Esophagus muscularis mucosa (tissue), 4 donors: ENCODE measurements at regions not wholly inside any gene's neighbourhood (a gene's known extent, or its start where the extent isn't known, plus 50 kb on each side); places are given as distances from the start of the nearest gene placed in this dataset.
"Not testable (repeated sequence)": the region's sequence is repeated elsewhere in the genome, so short reads cannot be mapped to it uniquely, and the experiment has no call there.

Source experiments
- DNase-seq: peaks from one replicate; pipeline ENCODE4 v3.0.0-alpha.2; 2017; ENCODE audit errors: extremely low spot score
- H3K27ac ChIP-seq, 4 donors: fragments of 200-600 bp; sonication (generic); replicated peaks in 1 of 4; 1 replicate in 3 of 4; 2 replicates in 1 of 4; pipeline ENCODE4 v1.5.1; 2016 to 2019; ENCODE audit warnings: mild to moderate bottlenecking in 1 of 4
- H3K27me3 ChIP-seq, 4 donors: fragments of 200-600 bp; sonication (generic); one replicate each; pipeline versions ENCODE4 v1.5.1 to v1.6.0; 2016 to 2019
- H3K36me3 ChIP-seq, 4 donors: fragments of 200-600 bp; sonication (generic); one replicate each; pipeline ENCODE4 v1.5.1; 2016 to 2019
- H3K4me1 ChIP-seq, 4 donors: fragments of 200-600 bp; sonication (generic); one replicate each; pipeline ENCODE4 v1.5.1; 2016 to 2019
- H3K4me3 ChIP-seq, 4 donors: fragments of 200-600 bp; sonication (generic); 1 replicate in 2 of 4; 2 replicates in 2 of 4; pipeline ENCODE4 v1.5.1; 2016 to 2019; ENCODE audit warnings: mild to moderate bottlenecking in 4 of 4, moderate library complexity in 1 of 4
- H3K9me3 ChIP-seq, 4 donors: fragments of 200-600 bp; sonication (generic); 1 replicate in 3 of 4; 2 replicates in 1 of 4; pipeline ENCODE4 v1.5.1; 2016 to 2019
- CTCF ChIP-seq, 3 experiments: fragments of 200-600 bp in 2 of 3; fragments of 450-650 bp in 1 of 3; sonication (generic) in 2 of 3; IDR thresholded peaks; one replicate each; pipeline ENCODE4 v1.5.1; 2017 to 2019; ENCODE audit warnings: antibody characterized with exemption in 3 of 3, mild to moderate bottlenecking in 2 of 3, moderate library complexity in 1 of 3
- EP300 ChIP-seq: sonication (generic); formaldehyde crosslinking; IDR thresholded peaks from one replicate; pipeline ENCODE4 v1.6.1; 2017; ENCODE audit warnings: antibody characterized with exemption
- POLR2A ChIP-seq: fragments of 450-650 bp; IDR thresholded peaks from one replicate; pipeline ENCODE4 v1.6.1; 2017; ENCODE audit warnings: antibody characterized with exemption, moderate library complexity, mild to moderate bottlenecking, low read depth
- POLR2AphosphoS5 ChIP-seq, 2 donors: sonication (generic); formaldehyde crosslinking; IDR thresholded peaks; one replicate each; pipeline ENCODE4 v1.6.1; 2017; ENCODE audit warnings: antibody characterized with exemption in 2 of 2
- whole genome bisulfite sequencing: methylation state at CpG from one replicate; pipeline ENCODE4 v1.1.5; 2018; 5-methylcytosine and 5-hydroxymethylcytosine counted together
- intact Hi-C: fragments of 100-400 bp; cut with DNase I; formaldehyde crosslinking; loops from one replicate; pipeline ENCODE4 v1.15.1; 2023

- H3K9me3 ChIP-seq = no peaks in the 10 kb centered on the region
- 92% methylated on average over 3 of the region's 3 CpGs for WGBS
- no peaks in the 10 kb centered on the region for H3K4me1 ChIP-seq
- DNase-seq = no peak
- no peaks in the 10 kb centered on the region for H3K36me3 ChIP-seq
- TF ChIP-seq CTCF (IDR thresholded peaks at IDR 0.05) (no peak), POLR2AphosphoS5 (IDR thresholded peaks at IDR 0.05) (no peak), POLR2A (no peak), EP300 (no peak)
- H3K27me3 ChIP-seq = peaks cover 0 to 55% (median 5%) of the 10 kb centered on the region in 4 donors
- H3K27ac ChIP-seq = no peak overlapping the region
- intact Hi-C loops = no loop called here
- H3K4me3 ChIP-seq = no peak overlapping the region
These were observed 122.4 kb upstream of the LSM14A start for GRCh38 chr19:34049944-34050343.

GRCh38 chr19:34050430-34050829, 121.9 kb upstream of the LSM14A start:
- intact Hi-C loops, DNase-seq, H3K4me1 ChIP-seq, H3K9me3 ChIP-seq, H3K36me3 ChIP-seq, H3K4me3 ChIP-seq, H3K27ac ChIP-seq: not testable (repeated sequence)
- H3K27me3 ChIP-seq = peaks cover 0 to 55% (median 5%) of the 10 kb centered on the region in 4 donors
- WGBS = 80% methylated on average over 3 of the region's 3 CpGs

- TF ChIP-seq EP300 = no peak
- no peak for TF ChIP-seq CTCF (IDR thresholded peaks at IDR 0.05)
- TF ChIP-seq POLR2A = no peak
- TF ChIP-seq POLR2AphosphoS5 (IDR thresholded peaks at IDR 0.05) = no peak
- H3K36me3 ChIP-seq = no peaks in the 10 kb centered on the region
- H3K4me1 ChIP-seq = no peaks in the 10 kb centered on the region
- intact Hi-C loops = no loop called here
- DNase-seq = no peak
- H3K4me3 ChIP-seq = no peak overlapping the region
- no peaks in the 10 kb centered on the region for H3K9me3 ChIP-seq
- 79% methylated on average over 2 of the region's 3 CpGs for WGBS
- peaks cover 0 to 58% (median 5%) of the 10 kb centered on the region in 4 donors for H3K27me3 ChIP-seq
- no peak overlapping the region for H3K27ac ChIP-seq
These were observed 121.0 kb upstream of the LSM14A start for GRCh38 chr19:34051255-34051654.

GRCh38 chr19:34057155-34057554, 115.1 kb upstream of the LSM14A start:
- DNase-seq = no peak
- Histone ChIP-seq H3K27ac (no peak overlapping the region), H3K4me3 (no peak overlapping the region), H3K36me3 (no peaks in the 10 kb centered on the region), H3K9me3 (no peaks in the 10 kb centered on the region), H3K27me3 (peaks cover 0 to 33% (median 0%) of the 10 kb centered on the region in 4 donors), H3K4me1 (no peaks in the 10 kb centered on the region)
- intact Hi-C loops = no loop called here
- TF ChIP-seq POLR2A (no peak), CTCF (IDR thresholded peaks at IDR 0.05) (no peak), EP300 (no peak), POLR2AphosphoS5 (IDR thresholded peaks at IDR 0.05) (no peak)
- WGBS = 93% methylated on average over 1 of the region's 1 CpG

- no peaks in the 10 kb centered on the region for H3K9me3 ChIP-seq
- 32% methylated on average over 12 of the region's 14 CpGs for WGBS
- no peaks in the 10 kb centered on the region for H3K36me3 ChIP-seq
- no peak for DNase-seq
- H3K4me3 ChIP-seq = no peak overlapping the region
- TF ChIP-seq CTCF (IDR thresholded peaks at IDR 0.05) = no peak
- TF ChIP-seq POLR2A = no peak
- TF ChIP-seq POLR2AphosphoS5 (IDR thresholded peaks at IDR 0.05) = no peak
- TF ChIP-seq EP300 = no peak
- no peaks in the 10 kb centered on the region for H3K4me1 ChIP-seq
- intact Hi-C loops = no loop called here
- peaks cover 0 to 37% (median 0%) of the 10 kb centered on the region in 4 donors for H3K27me3 ChIP-seq
- H3K27ac ChIP-seq = no peak overlapping the region
These were observed 106.2 kb upstream of the LSM14A start for GRCh38 chr19:34066007-34066643.
